H1 (cell line): ENCODE measurements at regions not wholly inside any gene's neighbourhood (a gene's known extent, or its start where the extent isn't known, plus 50 kb on each side); places are given as distances from the start of the nearest gene placed in this dataset.

Experiments
- HDAC6 ChIP-seq: IDR thresholded peaks from one replicate; pipeline ENCODE4 v1.7.1; 2012; ENCODE audit warnings: low read depth, mild to moderate bottlenecking, inconsistent platforms, low read length, moderate library complexity
- KDM1A ChIP-seq: fragments of 200-600, 300-600 bp; sonication (generic); IDR thresholded peaks from 2 replicates; pipeline ENCODE4 v1.7.1; 2016; ENCODE audit warnings: mild to moderate bottlenecking, low read length, borderline replicate concordance
- MAFK ChIP-seq: IDR thresholded peaks from 2 replicates; pipeline ENCODE4 v1.6.1; 2012; ENCODE audit warnings: low read depth, mild to moderate bottlenecking, improper control_type of control experiment, low read length
- YY1 ChIP-seq: IDR thresholded peaks from 2 replicates; pipeline ENCODE4 v1.6.1; 2011; ENCODE audit warnings: low read depth, mild to moderate bottlenecking, low read length
- TF ChIP-seq, protein P1 (sequence below): IDR thresholded peaks from 2 replicates; pipeline ENCODE4 v1.6.1; 2012; ENCODE audit warnings: low read length, inconsistent platforms

DNA sequence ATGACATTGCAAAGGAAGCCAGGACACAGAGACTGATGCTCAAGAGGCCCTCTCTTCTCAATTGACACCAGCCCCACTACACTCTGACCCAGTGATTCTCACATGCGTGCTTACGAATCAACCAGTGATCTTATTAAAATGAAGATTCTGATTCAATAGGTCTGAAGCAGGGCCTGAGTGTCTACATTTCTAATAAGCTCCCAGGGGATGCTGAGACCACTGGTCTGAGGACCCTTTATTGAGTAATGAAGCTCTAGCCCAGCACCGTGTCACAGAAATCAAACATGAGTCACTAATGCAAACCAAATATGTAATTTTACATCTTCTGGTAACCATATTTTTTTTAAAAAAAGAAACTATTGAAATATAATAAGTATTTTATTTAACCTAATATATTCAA, 689.1 kb upstream of the LMCD1 start (continued):
- TF ChIP-seq, protein P1, sequence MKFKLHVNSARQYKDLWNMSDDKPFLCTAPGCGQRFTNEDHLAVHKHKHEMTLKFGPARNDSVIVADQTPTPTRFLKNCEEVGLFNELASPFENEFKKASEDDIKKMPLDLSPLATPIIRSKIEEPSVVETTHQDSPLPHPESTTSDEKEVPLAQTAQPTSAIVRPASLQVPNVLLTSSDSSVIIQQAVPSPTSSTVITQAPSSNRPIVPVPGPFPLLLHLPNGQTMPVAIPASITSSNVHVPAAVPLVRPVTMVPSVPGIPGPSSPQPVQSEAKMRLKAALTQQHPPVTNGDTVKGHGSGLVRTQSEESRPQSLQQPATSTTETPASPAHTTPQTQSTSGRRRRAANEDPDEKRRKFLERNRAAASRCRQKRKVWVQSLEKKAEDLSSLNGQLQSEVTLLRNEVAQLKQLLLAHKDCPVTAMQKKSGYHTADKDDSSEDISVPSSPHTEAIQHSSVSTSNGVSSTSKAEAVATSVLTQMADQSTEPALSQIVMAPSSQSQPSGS, result no peak
- no peak for TF ChIP-seq YY1
- no peak for TF ChIP-seq HDAC6
- TF ChIP-seq KDM1A, result no peak
- no peak for TF ChIP-seq MAFK
